Activated naive CD4-positive, alpha-beta T cell treated with anti-CD3 and anti-CD28 coated beads, Interleukin-2, amount 50 U/mL, for 72 hours (primary cell): ENCODE measurements at regions not wholly inside any gene's neighbourhood (a gene's known extent, or its start where the extent isn't known, plus 50 kb on each side); places are given as distances from the start of the nearest gene placed in this dataset.

ENCODE experiments used
- ATAC-seq, 2 donors: fragments of 150-1000 bp; cut with Tn5 transposase; 2 replicates each; pipeline ENCODE4 v1.10.0; 2021; ENCODE audit warnings: mild to moderate bottlenecking in 2 of 2, moderate library complexity in 2 of 2
- DNase-seq, 2 donors: peaks; one replicate each; pipeline ENCODE4 v3.0.0; 2021 to 2022; ENCODE audit warnings: low spot score in 2 of 2
- H3K27ac Mint-ChIP-seq, 2 donors: one replicate each; pipeline ENCODE4 v1.8.0; 2022; ENCODE audit warnings: mild to moderate bottlenecking in 2 of 2, mixed read lengths in 2 of 2
- H3K36me3 Mint-ChIP-seq, 2 donors: one replicate each; pipeline ENCODE4 v1.8.0; 2022; ENCODE audit warnings: mixed read lengths in 2 of 2
- H3K9me3 Mint-ChIP-seq, 2 donors: one replicate each; pipeline ENCODE4 v1.8.0; 2022; ENCODE audit warnings: mixed read lengths in 2 of 2

DNA sequence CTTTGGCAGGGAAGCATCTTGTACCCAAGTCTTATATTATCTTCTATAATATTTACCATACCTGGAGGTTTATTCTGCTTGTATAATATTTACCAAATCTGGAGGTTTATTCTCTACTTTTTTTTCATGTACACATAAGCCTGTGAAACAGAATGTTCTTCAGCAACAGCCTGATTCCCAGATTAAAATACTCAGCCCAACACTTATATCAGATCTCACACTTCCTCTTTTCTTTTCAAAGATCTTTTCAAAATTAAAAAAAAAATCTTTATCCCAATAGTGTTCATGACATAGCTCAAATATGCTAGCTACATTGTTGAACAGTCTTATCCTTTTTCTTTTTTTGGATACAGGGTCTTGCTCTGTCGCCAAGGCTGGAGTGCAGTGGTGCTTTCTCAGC, 300.7 kb downstream of the LMO7 start:
- no peak for ATAC-seq
- H3K36me3 Mint-ChIP-seq, result no peaks in the 10 kb centered on the region
- DNase-seq, result no peak
- H3K9me3 Mint-ChIP-seq, result no peaks in the 10 kb centered on the region
- no peak overlapping the region for H3K27ac Mint-ChIP-seq

DNA sequence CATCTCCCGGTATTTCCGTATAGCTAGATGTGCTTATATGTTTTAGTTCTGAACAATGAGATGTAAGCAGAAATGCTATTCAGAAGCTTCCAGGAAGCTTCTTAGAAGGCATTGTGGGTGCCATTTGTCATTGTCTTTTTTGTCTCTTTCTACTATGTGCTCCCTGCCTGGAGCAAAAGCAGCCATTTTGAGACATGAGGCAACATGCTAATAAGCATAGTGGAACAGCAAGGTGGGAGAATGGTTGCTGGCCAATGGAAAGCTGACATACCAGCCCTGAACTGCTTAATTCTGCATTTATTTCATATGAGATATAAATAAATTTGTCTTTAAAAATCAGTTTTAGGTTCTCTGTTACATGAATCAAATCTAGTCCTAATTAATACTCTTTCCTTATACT, 299.7 kb downstream of the LMO7 start:
- DNase-seq (no peak), ATAC-seq (no peak)
- Mint-ChIP-seq H3K27ac (no peak overlapping the region), H3K9me3 (no peaks in the 10 kb centered on the region), H3K36me3 (no peaks in the 10 kb centered on the region)

DNA sequence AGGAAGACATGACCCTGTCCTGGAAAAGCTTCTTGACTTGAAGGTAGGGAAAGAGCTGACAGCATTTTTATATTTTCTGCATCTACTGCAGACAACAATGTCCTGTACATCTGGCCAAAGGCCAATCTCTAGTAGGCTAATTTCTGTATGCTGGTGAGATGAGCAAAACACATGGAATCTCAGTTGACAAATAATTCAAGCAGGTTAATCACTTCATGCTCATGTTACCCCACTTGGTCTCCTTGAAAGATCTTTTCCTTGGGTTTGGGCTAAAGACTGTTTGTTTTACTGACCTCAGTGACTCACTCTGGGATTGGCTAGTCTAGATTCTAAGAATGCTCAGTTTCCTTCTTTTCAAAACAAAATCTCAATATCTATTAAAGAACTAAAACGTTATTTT, 298.8 kb downstream of the LMO7 start:
- H3K9me3 Mint-ChIP-seq, result no peaks in the 10 kb centered on the region
- no peak for DNase-seq
- H3K36me3 Mint-ChIP-seq, result no peaks in the 10 kb centered on the region
- H3K27ac Mint-ChIP-seq, result no peak overlapping the region
- no peak for ATAC-seq

DNA sequence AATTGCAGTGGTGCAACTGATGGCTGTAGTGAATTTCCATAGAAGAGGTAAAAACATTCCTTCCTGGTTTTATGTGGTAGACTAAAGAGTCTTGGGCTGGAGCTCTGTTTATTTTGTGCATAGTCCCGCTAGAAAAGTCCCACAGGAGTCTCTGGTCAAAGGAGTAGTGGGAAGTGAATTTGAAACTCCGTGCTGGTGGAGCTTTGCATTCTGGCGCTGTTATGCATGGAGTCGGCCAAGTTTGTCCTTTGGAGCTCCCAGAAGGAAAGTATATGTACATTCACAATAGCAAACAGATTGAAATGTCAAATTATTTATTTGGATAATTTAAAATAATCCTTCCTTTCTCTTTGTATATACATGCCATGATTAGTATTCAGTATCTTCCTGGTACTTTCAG, 296.5 kb downstream of the LMO7 start:
- ATAC-seq, result no peak
- H3K36me3 Mint-ChIP-seq, result no peaks in the 10 kb centered on the region
- no peaks in the 10 kb centered on the region for H3K9me3 Mint-ChIP-seq
- H3K27ac Mint-ChIP-seq, result no peak overlapping the region
- DNase-seq, result no peak

DNA sequence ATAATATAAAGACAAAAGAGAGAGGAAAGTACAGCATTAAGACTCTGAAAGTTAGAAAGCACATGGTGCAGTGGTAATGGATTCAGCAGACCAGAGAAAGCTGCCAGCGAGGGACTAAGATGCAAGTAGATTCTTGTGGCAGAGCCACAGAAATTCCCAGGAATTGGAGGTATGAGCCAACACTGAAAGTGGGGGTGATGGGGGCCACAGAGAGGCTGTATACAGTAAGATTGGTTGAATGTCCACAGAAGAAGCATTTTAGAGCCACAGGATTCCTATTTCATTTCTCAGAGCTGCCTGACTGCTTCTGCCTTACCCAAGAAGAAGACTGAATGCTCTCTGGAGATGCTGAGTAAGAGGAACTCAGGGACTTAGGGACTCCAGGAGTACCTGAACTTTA, 295.0 kb downstream of the LMO7 start:
- Mint-ChIP-seq H3K36me3 (no peaks in the 10 kb centered on the region), H3K27ac (no peak overlapping the region), H3K9me3 (no peaks in the 10 kb centered on the region)
- no peak for DNase-seq
- ATAC-seq, result no peak

DNA sequence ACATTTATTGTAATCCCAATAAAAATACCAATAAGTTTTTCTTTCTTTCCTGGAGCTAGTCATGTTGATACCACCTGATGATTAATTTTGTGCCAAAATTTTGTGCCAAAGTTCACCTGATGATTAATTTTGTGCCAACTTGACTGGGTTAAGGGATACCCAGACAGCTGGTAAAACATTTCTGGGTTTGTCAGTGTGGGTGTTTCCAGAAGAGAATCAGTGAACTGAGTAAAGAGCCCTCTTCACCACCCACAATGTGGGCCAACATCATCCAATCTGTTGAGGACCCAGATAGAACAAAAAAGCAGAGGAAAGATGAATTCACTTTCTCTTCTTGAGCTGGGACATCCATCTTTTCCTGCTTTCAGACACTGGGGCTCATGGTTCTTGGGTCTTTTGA, 292.9 kb downstream of the LMO7 start:
- DNase-seq (no peak), ATAC-seq (peak in 1 of 2 donors; percentile 61)
- no peaks in the 10 kb centered on the region for H3K9me3 Mint-ChIP-seq
- no peaks in the 10 kb centered on the region for H3K36me3 Mint-ChIP-seq
- no peak overlapping the region for H3K27ac Mint-ChIP-seq

DNA sequence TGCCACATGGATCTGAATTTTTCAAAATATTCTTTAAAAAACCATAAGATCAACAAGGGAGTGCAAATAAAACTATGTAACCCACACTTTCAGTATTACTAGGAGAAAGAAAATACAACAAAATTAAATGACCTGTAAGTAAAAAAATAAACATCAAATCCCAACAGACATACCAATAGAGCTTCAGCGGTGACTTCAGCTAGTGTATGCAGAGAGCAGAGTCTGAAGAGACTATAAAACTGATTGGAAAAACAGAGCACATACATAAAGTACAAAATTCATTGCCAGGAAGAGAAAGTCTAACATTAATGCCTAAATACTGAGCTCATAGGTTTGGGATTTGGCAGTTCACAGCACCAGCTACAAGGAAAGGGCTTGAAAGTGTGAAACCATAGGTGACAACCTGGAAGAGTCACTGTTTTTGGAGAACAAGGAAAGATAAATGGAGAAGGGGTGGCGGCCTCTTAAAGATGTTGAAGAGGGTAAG, 291.1 kb downstream of the LMO7 start:
- H3K36me3 Mint-ChIP-seq, result no peaks in the 10 kb centered on the region
- no peak overlapping the region for H3K27ac Mint-ChIP-seq
- H3K9me3 Mint-ChIP-seq, result no peaks in the 10 kb centered on the region
- DNase-seq, result no peak
- no peak for ATAC-seq

DNA sequence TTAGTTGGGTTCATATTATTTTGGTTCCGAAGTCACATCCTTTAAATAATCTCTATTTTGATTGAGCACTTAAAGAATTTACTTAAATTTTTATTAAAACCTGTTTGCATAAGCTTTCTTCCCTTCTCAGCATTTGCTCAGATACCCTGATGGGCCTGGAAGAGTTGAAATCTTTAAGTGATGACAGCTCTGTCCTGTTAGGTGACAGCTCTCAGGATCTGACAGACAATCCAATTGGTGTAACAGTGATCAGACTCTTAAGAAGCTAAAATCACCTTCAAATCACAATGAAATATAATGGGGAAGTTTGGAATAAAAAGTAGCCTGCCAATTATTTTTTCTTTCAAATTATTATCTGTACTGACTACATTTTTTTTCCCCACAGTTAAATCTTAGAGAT, 284.4 kb downstream of the LMO7 start:
- ATAC-seq, result no peak
- DNase-seq, result no peak
- H3K9me3 Mint-ChIP-seq, result no peaks in the 10 kb centered on the region
- H3K27ac Mint-ChIP-seq, result no peak overlapping the region
- H3K36me3 Mint-ChIP-seq, result no peaks in the 10 kb centered on the region

DNA sequence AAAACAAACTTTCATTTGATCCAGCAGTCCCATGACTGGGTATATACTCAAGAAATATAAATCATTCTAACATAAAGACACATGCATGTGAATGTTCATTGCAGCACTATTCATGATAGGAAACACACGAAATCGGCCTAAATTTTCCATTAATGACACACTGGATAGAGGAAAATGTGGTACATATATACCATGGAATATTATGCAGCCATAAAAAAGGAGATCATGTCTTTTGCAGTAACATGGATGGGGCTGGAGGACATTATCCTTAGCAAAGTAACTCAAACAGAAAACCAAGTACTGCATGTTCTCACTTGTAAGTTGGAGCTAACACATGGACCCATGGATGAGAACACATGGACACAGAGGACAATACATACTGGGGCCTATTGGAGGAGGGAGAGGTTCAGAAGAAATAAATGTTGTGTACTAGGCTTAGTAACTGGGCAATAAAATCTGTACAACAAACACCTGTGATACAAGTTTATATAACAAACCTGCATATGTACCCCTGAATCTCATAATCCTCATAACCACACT, 283.6 kb downstream of the LMO7 start:
- no peaks in the 10 kb centered on the region for H3K9me3 Mint-ChIP-seq

DNA sequence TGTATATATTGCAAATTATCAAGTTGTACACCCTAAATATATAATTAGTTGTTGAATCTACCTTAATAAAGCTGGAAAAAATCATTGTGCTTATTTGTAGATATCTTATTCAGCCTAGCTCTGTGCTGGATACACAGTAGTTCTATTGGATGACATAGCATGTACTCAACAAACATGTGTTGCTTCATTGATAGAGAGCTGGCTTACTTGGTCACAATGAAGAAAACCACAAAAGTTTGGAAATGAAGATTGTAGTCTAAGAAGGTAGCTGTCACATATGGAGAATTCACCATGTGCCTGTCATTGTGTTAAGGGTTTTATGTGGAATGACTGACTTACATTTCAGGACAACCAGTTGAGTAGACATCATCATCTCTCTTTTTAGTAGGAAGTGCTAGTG, 278.9 kb downstream of the LMO7 start:
- Mint-ChIP-seq H3K36me3 (no peaks in the 10 kb centered on the region), H3K9me3 (no peaks in the 10 kb centered on the region), H3K27ac (no peak overlapping the region)
- no peak for ATAC-seq
- DNase-seq, result no peak

More for the DNA sequence above, 283.6 kb downstream of the LMO7 start:
- H3K36me3 Mint-ChIP-seq, result no peaks in the 10 kb centered on the region
- DNase-seq, result no peak
- H3K27ac Mint-ChIP-seq, result no peak overlapping the region
- no peak for ATAC-seq

DNA sequence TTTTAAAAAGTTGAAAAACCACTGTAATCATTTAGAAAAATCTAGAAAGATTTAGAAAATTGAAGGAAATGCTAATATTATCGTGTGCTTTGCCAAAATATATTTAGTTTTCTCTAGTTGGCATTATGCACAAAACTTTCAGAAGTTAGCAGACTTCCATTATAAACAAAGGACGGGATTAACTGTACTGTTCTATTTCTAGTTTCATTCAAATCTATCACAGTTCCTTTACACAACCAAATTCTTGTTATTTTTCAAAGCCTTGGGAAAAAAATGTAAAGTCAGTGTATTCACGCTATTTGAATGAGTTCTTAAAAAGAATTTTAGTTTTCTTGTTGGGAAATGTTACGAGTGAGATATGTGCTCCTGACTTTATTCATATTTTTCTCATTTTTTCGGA, 277.8 kb downstream of the LMO7 start:
- no peaks in the 10 kb centered on the region for H3K36me3 Mint-ChIP-seq

DNA sequence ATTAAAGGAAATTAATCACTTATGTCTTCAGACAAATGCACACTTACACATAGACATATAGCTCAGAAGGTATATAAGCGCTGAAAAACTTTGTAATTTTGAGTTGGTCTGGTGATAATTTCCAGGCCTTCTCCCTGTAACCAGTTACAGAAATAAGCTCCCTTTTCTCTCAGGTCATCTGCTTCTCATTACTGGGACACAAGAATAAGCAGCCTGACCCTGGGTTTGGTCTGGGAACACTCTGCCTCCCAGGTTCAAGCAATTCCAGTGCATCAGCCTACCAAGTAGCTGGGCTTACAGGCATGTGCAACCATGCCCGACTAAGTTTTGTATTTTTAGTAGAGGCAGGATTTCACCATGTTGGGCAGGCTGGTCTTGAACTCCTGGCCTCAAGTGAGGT, 274.5 kb downstream of the LMO7 start:
- Mint-ChIP-seq H3K27ac (no peak overlapping the region), H3K36me3 (no peaks in the 10 kb centered on the region), H3K9me3 (no peaks in the 10 kb centered on the region)
- DNase-seq (no peak), ATAC-seq (no peak)

More for the DNA sequence above, 277.8 kb downstream of the LMO7 start:
- no peak overlapping the region for H3K27ac Mint-ChIP-seq
- no peaks in the 10 kb centered on the region for H3K9me3 Mint-ChIP-seq
- DNase-seq, result no peak
- ATAC-seq, result no peak
